ENCODE measurements at regions not wholly inside any gene's neighbourhood (a gene's known extent, or its start where the extent isn't known, plus 50 kb on each side); places are given as distances from the start of the nearest gene placed in this dataset.

DNA sequence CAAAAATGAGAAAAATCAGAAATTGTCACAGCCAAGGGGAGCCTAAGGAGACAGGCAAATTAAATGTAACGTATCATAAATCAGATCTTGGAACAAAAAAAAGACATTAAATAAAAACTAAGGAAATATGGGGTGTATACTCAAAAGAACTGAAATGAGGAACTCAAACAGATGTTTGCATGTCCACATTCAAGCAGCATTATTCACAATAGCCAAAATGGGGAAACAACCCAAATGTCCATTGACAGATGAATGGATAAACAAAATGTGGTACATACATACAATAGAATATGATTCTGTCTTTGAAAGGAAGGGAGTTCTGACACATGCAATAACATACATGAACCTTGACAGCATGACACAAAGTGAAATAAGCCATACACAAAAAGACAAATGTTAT is 155.8 kb upstream of the KLF7 start:
- no peak for DNase-seq (ENCODE audit: low spot score in 2 of 2)
- intact Hi-C loops (cut with DNase I; ENCODE audit: low total_unique reads): no loop called here
- 80 to 87% methylated on average over 1 of the region's 1 CpG for WGBS, 2 donors
- TF ChIP-seq POLR2A (IDR thresholded peaks at IDR 0.05): no peak
- TF ChIP-seq, protein P1, sequence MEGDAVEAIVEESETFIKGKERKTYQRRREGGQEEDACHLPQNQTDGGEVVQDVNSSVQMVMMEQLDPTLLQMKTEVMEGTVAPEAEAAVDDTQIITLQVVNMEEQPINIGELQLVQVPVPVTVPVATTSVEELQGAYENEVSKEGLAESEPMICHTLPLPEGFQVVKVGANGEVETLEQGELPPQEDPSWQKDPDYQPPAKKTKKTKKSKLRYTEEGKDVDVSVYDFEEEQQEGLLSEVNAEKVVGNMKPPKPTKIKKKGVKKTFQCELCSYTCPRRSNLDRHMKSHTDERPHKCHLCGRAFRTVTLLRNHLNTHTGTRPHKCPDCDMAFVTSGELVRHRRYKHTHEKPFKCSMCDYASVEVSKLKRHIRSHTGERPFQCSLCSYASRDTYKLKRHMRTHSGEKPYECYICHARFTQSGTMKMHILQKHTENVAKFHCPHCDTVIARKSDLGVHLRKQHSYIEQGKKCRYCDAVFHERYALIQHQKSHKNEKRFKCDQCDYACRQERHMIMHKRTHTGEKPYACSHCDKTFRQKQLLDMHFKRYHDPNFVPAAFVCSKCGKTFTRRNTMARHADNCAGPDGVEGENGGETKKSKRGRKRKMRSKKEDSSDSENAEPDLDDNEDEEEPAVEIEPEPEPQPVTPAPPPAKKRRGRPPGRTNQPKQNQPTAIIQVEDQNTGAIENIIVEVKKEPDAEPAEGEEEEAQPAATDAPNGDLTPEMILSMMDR (IDR thresholded peaks at IDR 0.05): no peak
- H3K4me3 ChIP-seq (ENCODE audit: low read depth, poor library complexity, severe bottlenecking): no peak overlapping the region

DNA sequence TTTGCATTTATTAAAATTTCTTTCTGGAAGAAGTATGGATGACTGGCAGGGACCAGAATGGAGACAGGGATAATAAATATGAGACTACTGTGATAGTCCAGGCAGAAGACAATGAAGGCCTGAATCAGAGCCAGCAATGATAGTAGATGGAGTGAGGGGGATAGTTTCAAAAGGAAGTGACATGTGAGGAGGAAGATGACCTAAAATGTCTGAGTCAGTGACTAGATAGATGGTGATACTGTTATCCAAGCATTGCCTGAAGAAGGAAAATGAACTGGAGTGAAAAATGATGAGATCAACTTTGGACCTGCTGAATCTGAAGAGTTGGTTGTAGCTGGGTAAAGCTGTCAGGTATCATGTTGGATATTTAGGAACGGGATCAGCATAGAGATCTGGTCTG is 158.3 kb upstream of the KLF7 start:
- DNase-seq (ENCODE audit: low spot score in 2 of 2): no peak
- no peak overlapping the region for H3K4me3 ChIP-seq (ENCODE audit: low read depth, poor library complexity, severe bottlenecking)
- intact Hi-C loops (cut with DNase I; ENCODE audit: low total_unique reads): no loop called here
- TF ChIP-seq POLR2A (IDR thresholded peaks at IDR 0.05): no peak
- TF ChIP-seq, protein P1 (IDR thresholded peaks at IDR 0.05): no peak
- 91 to 97% methylated on average over 1 of the region's 1 CpG for WGBS, 2 donors

- H3K4me3 ChIP-seq (ENCODE audit: low read depth, poor library complexity, severe bottlenecking): no peak overlapping the region
- intact Hi-C loops (cut with DNase I; ENCODE audit: low total_unique reads): no loop called here
- DNase-seq (ENCODE audit: low spot score in 2 of 2): no peak
- WGBS, 2 donors: 83 to 94% methylated on average over 1 of the region's 1 CpG
- no peak for TF ChIP-seq POLR2A (IDR thresholded peaks at IDR 0.05)
- TF ChIP-seq, protein P1 (IDR thresholded peaks at IDR 0.05): no peak
Observed at GRCh38 chr2:207327513-207327912, 161.8 kb upstream of the KLF7 start.

DNA sequence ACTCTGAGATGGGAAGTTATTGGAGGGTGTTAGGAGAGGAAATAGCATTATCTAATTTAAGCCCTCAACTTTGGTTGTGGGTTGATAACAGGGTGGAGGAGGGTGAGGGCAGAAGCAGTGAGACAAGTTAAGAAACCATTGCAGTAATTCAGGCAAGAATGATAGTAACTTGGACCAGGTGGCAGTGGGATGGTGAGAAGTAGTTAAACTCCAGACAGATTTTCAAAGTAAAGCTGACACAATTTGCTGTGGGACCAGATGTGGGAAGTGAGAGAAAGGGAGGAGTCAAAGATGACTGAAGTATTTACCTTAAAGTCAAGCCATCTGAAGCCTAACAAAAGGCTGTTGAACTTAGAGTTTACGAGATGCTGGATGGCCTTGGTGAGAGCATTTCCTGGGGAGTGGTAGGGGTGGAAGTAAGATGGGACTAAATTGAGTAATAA is 163.2 kb upstream of the KLF7 start:
- 65 to 88% methylated on average over 1 of the region's 1 CpG for WGBS, 2 donors
- H3K4me3 ChIP-seq (ENCODE audit: low read depth, poor library complexity, severe bottlenecking): no peak overlapping the region
- no peak for TF ChIP-seq POLR2A (IDR thresholded peaks at IDR 0.05)
- TF ChIP-seq, protein P1 (IDR thresholded peaks at IDR 0.05): no peak
- intact Hi-C loops (cut with DNase I; ENCODE audit: low total_unique reads): no loop called here
- no peak for DNase-seq (ENCODE audit: low spot score in 2 of 2)

- peak in 1 of 2 donors; percentile 61 for DNase-seq (ENCODE audit: low spot score in 2 of 2)
- no peak for TF ChIP-seq POLR2A (IDR thresholded peaks at IDR 0.05)
- TF ChIP-seq, protein P1 (IDR thresholded peaks at IDR 0.05): no peak
- H3K4me3 ChIP-seq (ENCODE audit: low read depth, poor library complexity, severe bottlenecking): no peak overlapping the region
- intact Hi-C loops (cut with DNase I; ENCODE audit: low total_unique reads): no loop called here
- WGBS, 2 donors: 50 to 51% methylated on average over 7 of the region's 7 CpGs
Observed at GRCh38 chr2:207330912-207331311, 165.2 kb upstream of the KLF7 start.

GRCh38 chr2:207331674-207332073 is 165.9 kb upstream of the KLF7 start:
- intact Hi-C loops (cut with DNase I; ENCODE audit: low total_unique reads): no loop called here
- WGBS, 2 donors: 92 to 93% methylated on average over 6 of the region's 6 CpGs
- DNase-seq (ENCODE audit: low spot score in 2 of 2): no peak
- H3K4me3 ChIP-seq (ENCODE audit: low read depth, poor library complexity, severe bottlenecking): no peak overlapping the region
- TF ChIP-seq, protein P1 (IDR thresholded peaks at IDR 0.05): no peak
- no peak for TF ChIP-seq POLR2A (IDR thresholded peaks at IDR 0.05)

Measured in lower leg skin (tissue), 4 donors.